ENCODE measurements at regions not wholly inside any gene's neighbourhood (a gene's known extent, or its start where the extent isn't known, plus 50 kb on each side); places are given as distances from the start of the nearest gene placed in this dataset.

- no peak for FAIRE-seq
- intact Hi-C loops (cut with micrococcal nuclease): no loop called here
- H3K4me3 ChIP-seq (replicated peaks in 1 of 3; ENCODE audit: insufficient read depth in 1 of 3, low read depth in 1 of 3, low read length in 3 of 3): no peak overlapping the region
- POLR2A ChIA-PET: no interaction called here
- H3K4me1 ChIP-seq (ENCODE audit: control insufficient read depth, extremely low read depth, insufficient read depth, low read length): no peaks in the 10 kb centered on the region
- H3K9me1 ChIP-seq (replicated peaks; ENCODE audit: control insufficient read depth, extremely low read depth, insufficient read depth, low read length): no peaks in the 10 kb centered on the region
- BruUV-seq (replicated peaks): no TSS peak
- H3K4me2 ChIP-seq (ENCODE audit: insufficient read depth, low read length): no peak overlapping the region
- H3K27ac ChIP-seq (ENCODE audit: insufficient read depth, low read depth, low read length): no peak overlapping the region
- H3K79me2 ChIP-seq (ENCODE audit: control insufficient read depth, insufficient read depth, low read length): no peaks in the 10 kb centered on the region
- no peaks in the 10 kb centered on the region for H3K27me3 ChIP-seq (ENCODE audit: control insufficient read depth in 2 of 2, insufficient read depth in 2 of 2, low read length in 2 of 2)
- H3K36me3 ChIP-seq (ENCODE audit: control insufficient read depth in 2 of 2, extremely low read depth in 1 of 2, insufficient read depth in 2 of 2, low read length in 2 of 2): no peaks in the 10 kb centered on the region
- H3K9ac ChIP-seq (replicated peaks; ENCODE audit: extremely low read depth, insufficient read depth, low read length): no peak overlapping the region
- no peaks in the 10 kb centered on the region for H4K20me1 ChIP-seq (replicated peaks; ENCODE audit: control insufficient read depth, extremely low read depth, insufficient read depth, low read length)
- H3K9me3 ChIP-seq (replicated peaks; ENCODE audit: control insufficient read depth, insufficient read depth, low read length): no peaks in the 10 kb centered on the region
- no peak overlapping the region for H2AFZ ChIP-seq (ENCODE audit: low read depth, low read length)
- CTCF ChIA-PET: no interaction called here
- dilution Hi-C loops (cut with MboI; ENCODE audit: extremely low pct_ligation_motif_present, low sequenced_read_pairs): no loop called here
- no peak for DNase-seq (ENCODE audit: low read depth, low spot score)
- TF ChIP-seq CTCF (IDR thresholded peaks at IDR 0.05; ENCODE audit: extremely low read depth in 1 of 2, insufficient read depth in 1 of 2, low read depth in 1 of 2, low read length in 2 of 2) (no peak), MAX (IDR thresholded peaks at IDR 0.05; ENCODE audit: insufficient read depth, insufficient read length) (no peak), JUN (IDR thresholded peaks at IDR 0.05; ENCODE audit: borderline replicate concordance, insufficient read depth, insufficient read length, low read depth) (no peak), MYC (IDR thresholded peaks at IDR 0.05; ENCODE audit: low read depth, low read length) (no peak), EZH2 (IDR thresholded peaks at IDR 0.05; ENCODE audit: borderline replicate concordance, low read depth, low read length, severe bottlenecking) (no peak), FOS (IDR thresholded peaks at IDR 0.05; ENCODE audit: borderline replicate concordance, insufficient read depth, low read length) (no peak), GATA2 (IDR thresholded peaks at IDR 0.05; ENCODE audit: insufficient read depth, insufficient read length, low read depth, low read length) (no peak), POLR2A (IDR thresholded peaks at IDR 0.05; ENCODE audit: low read depth, low read length) (no peak), POLR2AphosphoS5 (IDR thresholded peaks at IDR 0.05; ENCODE audit: insufficient read depth, low read depth, low read length) (no peak)
These were observed 642.1 kb downstream of the SLCO4C1 start for GRCh38 chr5:101653996-101654395.
